Eye (tissue), 1 donor: ENCODE measurements at regions not wholly inside any gene's neighbourhood (a gene's known extent, or its start where the extent isn't known, plus 50 kb on each side); places are given as distances from the start of the nearest gene placed in this dataset.

Source experiments
- DNase-seq: peaks from one replicate; pipeline ENCODE4 v3.0.0-alpha.2; 2015

DNA sequence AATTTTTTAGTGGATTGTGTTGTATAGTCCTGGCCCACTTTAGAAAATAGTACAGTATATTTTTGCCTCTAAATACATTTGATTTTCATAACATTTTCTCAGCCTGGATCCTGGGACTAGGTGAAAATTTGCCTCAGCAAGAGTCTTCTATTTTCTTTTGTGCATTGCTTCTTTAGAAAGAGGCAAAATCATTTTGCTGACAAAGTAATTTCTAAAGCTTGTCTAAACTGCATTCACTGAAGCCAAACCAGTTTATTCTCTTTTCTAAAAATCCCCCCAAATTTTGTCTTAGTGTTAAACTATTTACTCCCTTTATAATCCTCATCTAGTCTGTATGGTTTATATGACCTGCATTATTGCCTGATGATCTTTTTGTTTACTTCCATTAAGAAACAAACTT, 326.3 kb downstream of the C4orf33 start:
- DNase-seq, result no peak

DNA sequence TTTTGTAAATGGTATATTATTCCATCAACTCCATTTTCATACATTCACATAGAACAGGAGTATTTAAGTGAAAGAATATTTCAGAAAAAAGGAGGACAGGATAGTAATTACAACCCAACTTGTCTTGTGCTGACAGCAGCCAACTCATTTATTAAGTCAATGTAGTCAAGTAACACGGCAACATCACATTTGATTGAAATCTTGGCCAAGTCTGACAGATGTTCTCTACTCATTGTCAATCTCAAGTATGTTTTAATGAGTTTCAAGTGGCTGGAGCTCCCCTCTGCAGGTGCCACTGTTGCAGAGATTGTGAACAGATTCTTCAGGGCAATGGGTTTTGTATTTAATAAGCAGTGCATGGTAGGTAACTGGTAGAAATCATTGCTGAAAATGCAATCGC, 332.5 kb downstream of the C4orf33 start:
- DNase-seq, result peak; percentile 16

DNA sequence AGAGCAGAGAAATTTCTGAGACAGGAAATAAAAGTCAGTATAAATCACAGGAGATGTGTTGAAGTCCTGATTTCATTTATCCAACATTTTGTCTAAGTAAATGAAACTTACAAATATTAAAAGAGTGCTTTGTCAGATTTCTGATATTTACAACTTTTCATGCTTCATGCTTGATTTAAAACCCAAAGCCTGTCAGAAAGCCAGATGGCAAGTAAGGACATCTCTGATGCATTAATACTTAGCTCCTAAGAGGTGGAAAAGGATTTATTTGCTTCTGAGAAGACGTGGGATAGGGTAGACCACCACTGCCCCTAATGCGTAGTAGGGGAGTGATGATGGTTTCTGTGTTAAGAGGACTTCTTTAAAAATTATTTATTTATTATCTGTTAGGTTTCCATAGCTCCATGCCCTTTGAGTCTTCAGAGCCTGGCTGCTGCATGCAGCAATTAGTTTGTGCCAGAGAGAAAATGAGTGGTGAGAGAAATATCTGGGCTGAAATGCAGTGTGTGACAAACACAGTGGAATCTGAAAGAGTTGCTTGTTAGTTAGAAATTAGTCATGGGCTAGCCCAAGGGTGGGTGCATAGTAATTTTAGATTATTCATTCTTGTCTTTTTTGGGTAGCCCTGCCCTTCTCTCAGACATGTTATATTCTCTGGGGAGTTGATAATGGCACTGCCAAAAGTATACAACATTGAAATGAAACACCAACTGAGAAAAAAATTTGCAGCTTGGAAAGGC, 333.8 kb downstream of the C4orf33 start:
- peak; percentile 20 for DNase-seq

DNA sequence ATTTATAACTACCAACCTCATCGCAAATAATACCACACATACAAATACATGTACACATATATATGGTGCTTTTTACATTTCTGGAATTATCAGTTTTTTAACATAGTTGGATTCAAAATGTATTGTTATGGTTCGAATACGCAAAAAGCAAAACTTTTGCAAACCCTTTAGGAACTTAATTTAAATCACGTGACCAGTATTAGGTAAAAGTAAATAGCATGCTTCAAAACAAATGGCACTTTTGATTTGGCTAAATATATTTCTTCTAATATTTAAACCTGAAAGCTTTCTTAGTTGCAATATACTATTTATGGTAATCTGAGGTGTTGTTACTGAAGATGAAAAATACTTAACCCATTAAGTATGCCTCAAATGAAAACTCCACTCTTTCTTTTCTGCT, 341.4 kb downstream of the C4orf33 start:
- no peak for DNase-seq

DNA sequence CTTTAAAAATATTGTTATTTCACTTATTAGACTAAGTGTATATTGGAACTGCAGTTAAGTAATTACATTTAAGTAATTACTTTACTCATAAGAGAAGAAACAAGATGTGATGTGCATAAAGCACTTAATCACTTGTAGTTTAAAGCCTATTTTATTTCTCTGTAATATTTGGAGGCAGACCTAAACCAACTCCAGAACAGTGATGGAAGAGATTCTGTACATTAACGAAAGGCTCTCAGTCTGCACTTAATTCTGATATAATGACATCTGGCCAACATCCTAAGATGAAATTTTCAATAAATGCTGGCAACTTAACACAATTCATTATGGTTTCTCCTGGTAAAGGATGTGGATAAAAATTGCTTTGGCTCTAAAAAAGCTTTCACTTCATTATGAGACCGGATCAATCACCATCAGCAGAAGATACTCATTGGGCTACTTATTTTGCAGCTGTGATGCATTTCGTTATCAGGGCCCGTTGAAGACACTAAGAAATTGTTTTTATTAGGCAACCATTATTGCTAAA, 342.6 kb downstream of the C4orf33 start:
- DNase-seq, result no peak

DNA sequence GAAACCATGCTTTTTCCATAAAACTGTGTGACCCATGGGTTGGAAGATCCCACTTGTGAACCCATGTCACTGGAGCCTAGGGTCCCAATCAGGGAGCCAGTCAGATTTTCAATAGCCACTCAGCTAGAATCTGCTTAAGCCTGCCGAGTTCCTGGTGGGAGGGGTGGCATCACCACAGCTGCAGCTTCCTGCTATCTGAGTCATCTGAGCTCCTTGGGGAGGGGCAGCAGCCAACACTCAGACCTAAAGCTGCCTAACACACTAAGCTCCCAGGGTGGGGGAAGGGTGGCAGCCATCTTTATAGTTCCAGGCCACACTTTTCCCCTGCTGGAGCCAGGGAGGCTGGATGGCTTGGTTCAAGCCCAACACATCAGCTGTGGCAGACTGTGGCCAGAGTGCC, 350.1 kb downstream of the C4orf33 start:
- no peak for DNase-seq

DNA sequence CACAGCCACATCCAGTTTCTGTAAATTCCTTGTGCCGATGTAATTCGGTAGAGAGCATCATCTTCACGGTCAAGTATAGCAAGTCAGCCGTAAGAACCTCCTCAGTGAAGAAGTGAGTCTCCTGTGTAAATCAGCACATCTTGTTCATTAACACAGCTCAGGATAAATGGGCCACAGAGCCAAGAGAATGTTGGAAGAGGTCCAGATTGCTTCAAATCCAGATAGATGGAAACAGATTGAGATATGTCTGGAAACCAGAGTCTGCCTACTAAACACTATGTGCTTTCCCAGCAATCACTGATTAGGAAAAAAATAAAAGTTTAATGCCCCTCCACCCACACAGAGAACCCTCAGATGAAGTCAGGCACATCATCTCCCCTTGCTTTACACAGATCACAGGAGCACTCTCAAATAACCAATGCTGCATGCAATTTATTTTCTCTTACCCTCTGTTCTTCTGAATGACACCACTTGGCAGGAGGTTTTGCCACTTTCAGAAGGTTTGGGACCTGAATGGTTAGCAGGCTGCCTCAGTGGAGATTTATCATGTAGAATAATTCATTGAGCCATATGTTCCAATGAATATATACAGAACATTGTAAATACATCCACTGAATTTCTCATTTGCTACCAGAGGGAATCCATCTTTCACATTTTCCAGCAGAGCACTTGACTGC, 357.7 kb downstream of the C4orf33 start:
- peak; percentile 12 for DNase-seq

DNA sequence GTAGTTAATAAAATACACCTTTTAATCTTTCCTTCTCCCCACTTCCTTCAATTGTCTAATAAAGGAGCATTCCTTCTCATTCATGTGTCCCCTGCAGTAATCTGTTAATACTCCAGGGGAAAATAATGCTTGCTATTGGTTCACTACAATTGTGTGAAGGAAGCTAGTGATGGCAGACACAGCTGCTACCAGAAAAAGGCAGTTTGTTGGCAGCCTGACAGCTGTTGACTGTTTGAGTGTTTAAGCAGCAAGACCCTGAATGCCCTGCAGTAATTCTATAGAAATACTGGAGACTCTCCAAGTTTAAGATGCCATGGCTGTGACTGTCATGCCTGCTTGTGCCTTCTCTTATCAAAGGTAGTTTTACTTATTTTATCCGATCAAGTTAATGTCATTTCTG, 359.5 kb downstream of the C4orf33 start:
- DNase-seq, result peak; percentile 63

DNA sequence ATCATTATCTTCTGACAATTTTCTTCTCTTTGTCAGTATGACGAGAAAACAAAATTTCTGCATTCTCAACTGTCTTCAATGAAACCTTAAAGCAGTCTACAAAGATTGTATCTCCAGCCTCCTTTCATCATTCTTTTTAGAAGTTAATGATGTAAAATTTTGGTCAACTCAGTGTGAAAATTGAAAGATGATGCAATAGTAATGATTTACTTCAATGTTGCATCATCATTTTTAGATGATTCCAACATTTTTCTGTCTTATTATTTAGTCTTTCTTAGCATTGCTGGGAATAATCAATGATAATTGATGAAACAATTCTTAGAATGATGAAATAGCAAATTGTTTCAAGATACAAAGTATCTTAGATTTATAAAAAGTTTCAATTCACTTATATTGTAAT, 372.7 kb downstream of the C4orf33 start:
- DNase-seq, result no peak

DNA sequence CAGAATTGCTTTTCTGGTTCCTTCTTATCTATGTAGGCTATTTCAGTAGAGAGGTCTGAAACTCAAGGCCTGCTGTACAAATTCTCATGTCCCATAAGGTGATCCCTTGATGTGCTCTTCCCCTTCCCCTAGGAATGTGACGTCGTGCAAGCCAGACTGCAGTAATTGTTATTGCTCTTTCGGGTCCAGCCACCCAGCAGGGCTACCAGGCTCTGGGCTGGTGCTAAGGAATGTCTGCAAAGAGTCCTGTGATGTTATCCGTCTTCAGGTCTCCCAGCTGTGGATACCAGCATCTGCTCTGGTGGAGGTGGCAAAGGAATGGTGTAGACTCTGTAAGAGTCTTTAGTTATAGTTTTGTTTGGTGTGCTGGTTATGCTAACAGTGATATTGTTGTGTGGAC, 378.7 kb downstream of the C4orf33 start:
- no peak for DNase-seq

DNA sequence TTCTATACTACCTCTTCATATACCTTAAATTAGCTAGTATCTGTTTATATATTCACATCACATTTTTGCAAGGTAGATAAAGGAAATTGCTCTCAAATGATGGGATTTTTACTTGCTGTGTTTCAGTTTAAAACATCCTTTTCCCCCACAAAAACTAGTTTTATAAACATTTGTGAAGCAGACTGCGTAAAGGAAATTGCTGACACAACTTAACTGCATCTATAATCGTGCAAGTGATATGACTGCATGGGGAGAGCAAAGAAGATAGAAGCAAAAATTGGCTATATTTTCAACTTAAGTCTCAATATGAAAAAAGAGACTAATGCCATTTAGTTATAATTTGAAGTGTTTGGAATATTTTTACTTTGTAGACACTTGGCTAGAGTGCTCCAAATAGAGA, 385.2 kb downstream of the C4orf33 start:
- no peak for DNase-seq

DNA sequence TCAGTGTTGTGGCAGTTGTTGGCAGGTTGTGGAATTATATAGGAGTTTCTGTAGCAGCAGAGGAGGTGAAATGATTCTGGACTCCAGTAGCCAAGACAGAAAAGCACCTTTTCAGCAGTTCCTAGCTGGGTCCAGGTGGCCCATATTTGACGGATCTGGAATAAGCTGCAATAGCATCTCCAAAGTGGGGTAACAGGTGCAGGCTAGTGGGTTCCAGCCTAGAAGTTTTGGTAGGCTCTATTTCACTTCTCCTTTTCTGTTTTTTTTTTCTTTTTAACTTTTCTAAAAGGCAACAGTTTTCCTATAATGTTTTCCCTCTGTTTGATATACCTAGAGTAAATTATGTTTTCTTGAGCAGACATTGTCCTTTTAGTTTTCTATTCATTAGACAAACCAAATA, 392.5 kb downstream of the C4orf33 start:
- DNase-seq, result no peak

DNA sequence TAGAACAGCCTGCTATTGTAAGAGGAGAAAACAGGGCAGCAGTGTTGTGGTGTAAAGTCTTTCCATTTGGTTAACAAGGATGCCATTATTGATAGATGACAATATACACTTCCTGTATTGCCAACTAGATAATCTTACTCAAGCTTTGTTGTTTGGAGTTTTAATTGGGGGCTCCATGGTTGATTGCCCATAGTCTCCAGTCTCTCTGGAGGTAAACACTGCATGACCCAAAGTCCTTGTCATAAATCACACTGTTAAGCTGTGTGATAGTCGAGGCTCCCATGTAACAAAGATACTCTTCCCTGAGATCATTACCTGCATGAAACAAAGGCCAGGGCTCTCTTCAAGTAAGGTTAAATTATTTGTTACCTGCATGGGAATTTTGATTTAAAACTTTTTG, 394.6 kb downstream of the C4orf33 start:
- no peak for DNase-seq

DNA sequence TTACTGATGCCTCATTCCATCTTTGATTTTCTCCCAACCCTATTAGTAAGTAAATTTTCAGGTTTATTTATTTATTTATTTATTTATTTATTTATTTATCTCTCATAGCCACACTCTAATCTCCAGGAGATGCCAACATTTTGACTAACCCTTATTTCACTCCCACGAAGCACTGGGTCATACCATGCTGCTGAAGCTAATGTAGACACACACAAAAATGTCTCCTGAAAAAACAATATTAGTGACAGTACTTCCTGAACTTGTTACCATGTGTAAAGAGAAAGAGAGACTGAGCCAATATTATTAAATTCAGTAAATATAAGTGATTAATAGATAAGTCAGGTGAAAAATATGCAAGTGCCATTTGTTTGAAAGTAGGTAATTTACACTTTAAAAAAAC, 402.7 kb downstream of the C4orf33 start:
- no peak for DNase-seq

DNA sequence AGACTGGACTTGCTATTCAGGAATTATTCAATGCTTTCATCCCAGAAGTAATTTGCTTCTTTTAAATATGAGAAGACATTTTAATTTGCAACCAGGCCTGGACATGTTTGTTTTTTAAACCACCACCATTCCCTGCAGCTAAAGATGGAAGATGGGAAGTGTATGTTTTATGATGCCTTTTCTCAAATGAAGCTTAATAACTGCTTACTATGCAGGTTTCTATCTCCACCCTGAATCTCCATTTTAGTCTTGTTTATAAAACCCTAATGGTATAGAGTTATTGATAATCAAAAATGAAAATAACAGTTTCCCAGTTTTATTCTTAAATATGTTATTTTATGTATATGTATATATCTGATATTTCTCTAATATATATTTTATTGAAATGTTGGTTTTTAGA, 418.9 kb downstream of the C4orf33 start:
- DNase-seq, result no peak

DNA sequence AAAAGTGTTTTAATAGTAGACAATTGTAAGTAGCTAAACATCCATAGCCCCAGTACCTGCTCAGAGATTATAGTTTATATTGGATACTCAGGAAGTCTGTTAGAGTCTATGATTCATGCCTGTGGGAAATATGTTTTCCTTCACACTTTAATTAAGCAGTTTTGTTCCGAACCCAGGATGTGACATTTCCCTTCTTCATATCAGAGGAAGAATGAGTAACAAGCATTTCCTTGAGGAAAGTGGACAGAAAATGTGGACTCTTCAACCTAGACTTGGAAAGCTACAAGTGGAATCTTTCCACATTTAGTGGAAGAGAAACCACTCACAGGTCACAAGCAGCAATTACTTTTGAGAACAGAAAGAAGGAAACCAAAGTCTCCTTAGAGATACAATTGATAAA, 419.4 kb downstream of the C4orf33 start:
- no peak for DNase-seq

DNA sequence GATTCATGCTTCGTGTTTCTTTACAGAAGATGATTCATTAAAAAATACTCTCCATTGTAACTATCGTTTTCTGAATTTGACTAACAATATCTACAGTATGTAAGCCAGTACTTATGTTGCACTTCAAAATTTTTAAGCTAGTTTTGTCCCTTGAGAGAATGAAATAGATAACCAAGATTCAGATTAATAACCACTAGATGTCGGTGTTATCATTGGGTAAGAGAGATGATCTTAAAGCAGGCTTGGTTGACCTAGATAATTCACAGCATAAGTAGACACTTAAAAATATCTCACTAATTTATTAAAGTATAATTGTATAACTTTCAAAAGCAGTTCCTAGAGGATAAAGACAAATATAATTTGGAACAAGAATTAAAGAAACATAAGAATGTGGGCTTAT, 430.9 kb downstream of the C4orf33 start:
- peak; percentile 41 for DNase-seq

DNA sequence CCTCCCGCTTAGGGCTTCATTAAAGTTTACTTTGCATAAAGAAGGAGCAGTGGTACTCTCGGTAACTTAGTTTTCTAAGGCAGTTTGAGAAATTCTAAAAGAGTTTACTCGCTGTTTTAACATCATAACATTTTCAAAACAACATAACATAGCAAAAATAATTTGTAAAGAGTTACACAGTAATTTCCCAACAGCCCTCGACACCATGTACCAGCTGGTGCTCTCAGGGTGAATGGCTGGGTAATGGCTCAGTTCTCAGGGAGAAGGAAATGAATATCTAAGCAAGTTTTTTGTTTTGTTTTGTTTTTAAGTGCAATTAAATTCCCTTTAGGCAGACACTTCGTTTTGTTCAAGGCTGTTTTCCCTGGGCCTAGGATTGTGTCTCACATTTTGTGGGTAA, 435.3 kb downstream of the C4orf33 start:
- DNase-seq, result no peak

DNA sequence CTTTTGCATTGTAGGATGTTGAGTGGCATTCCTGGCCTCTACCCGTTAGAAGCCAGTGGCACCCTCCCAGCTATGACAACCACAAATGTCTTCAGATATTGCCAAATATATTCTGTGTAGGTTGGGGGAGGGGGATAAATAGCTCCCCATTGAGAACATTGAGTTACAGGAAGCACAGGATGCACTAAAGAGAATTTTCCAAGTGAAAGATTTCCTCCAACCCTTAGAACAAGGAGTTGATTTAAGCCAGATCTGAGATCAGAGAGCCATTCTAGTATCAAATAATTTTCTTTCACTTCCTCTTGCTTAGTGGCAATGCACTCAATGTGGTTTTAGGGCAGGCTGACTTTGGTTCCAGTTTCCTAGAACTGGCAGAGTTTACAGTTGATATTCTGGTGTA, 436.6 kb downstream of the C4orf33 start:
- DNase-seq, result no peak

DNA sequence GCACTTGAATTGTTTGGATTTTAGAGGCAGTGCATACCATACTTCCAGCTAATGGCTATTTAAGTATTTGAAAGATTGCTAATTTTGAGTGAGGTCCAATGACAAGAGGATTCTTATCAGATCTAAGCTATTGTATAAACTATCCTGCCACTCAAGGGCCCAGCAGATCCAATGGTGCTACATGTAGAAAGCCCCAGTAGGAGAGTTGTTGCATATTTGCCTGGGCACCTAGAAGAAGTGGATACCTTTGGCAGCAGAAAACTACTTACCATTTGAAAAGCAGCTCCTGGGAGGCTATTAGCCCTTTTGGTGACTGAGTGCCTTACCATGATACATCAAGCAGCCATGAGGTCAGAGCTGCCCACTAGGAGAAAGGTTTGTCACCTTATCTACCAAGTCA, 447.3 kb downstream of the C4orf33 start:
- no peak for DNase-seq

DNA sequence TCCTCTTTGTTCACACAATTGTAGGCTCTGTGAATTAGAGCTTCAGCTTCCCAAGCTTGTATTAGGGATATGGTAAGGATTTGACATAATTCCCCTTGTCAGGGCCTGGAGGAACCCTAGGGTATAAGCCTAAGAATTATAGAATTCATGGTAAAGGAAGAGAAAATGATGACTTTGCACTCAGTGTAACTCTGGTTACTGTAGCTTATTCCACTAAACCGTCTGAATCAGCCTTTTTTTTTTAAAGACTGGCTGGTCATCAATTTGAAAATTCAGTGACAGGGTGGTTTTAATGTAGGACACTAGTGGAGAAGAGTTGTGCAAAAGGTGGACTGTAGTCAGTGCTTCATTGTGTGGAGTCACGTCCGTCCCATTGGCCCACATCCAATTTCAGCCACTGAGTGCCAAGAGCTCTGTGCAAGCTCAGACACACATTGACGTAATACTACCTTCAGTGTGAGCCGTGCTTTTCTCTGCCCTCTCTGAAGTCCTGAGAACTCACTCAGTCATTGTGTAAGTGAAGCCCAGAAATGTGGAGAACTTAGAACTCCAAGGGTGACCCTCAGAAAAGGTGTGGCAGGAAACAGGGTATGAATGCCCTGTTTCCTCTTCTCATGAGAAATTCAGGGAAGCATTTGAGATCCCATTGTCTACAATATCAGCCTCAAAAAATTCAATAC, 449.8 kb downstream of the C4orf33 start:
- peak; percentile 6 for DNase-seq

DNA sequence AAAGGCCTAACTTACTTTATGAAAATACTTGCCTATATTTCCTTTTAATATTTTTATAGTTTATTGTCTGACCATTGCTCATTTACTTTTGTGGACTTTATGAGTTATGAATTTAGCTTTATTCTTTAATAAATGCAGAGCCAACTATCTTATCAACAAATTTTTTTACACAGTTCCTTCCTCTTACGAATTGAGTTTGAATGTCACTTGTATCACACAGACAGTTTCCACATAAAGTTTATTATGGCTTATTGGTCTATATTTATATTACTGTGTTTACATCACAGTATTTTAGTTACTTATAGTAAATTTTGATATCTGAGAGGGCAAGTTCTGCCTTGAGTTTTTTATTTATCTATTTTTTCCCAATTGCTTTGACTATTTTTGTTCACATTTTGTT, 450.6 kb downstream of the C4orf33 start:
- DNase-seq, result no peak

DNA sequence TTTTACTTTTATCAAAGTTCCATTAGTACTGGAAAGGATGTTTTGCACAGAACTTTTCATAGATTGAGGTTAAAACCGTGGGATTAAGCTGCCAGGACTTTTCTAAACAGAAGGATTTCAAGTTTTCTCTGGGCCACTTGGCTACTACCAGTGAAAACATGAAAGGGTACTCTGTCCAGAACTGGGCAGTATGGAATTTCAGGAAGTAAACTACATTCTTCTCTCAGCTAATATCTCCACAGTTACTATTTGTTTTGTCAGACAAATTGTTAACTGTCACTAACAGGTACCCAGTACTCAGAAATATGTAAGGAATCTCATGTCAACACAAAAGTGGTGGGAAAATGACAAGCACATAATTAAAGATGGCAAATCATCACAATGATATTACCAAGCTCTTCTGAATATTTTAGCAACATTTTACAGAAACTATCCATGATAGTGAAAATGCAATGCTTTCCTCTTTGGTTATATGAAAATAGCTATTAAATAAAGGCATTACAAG, 454.4 kb downstream of the C4orf33 start:
- DNase-seq, result no peak

DNA sequence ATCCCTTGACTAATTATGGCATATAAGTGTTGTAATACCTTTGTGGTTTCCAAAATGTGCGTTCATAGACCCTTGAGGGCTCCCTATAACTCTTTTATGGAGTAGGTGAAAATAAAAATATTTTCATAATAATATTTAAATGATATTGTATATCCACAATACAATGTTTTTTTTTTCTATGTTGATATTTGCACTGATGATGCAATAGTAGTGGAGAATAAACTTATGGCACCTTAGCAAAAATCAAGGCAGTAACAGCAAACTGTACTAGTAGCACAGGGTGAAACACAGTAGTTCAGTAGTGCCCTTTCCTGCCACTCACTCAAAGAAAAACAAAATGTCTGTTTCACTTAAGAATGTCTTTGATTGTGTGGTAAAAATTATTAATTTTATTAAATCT, 465.3 kb downstream of the C4orf33 start:
- no peak for DNase-seq
